H1 (cell line): ENCODE measurements at regions not wholly inside any gene's neighbourhood (a gene's known extent, or its start where the extent isn't known, plus 50 kb on each side); places are given as distances from the start of the nearest gene placed in this dataset.

ENCODE experiments used
- CEBPB ChIP-seq: IDR thresholded peaks from 2 replicates; pipeline ENCODE4 v1.6.1; 2012; ENCODE audit warnings: low read depth, low read length
- CHD7 ChIP-seq: fragments of 300-600 bp; sonication (generic); IDR thresholded peaks from 2 replicates; pipeline ENCODE4 v1.7.1; 2012; ENCODE audit warnings: low read length, moderate library complexity, mild to moderate bottlenecking, inconsistent platforms; ENCODE audit not compliant: insufficient replicate concordance
- CREB1 ChIP-seq: IDR thresholded peaks from 2 replicates; pipeline ENCODE4 v1.6.1; 2012; ENCODE audit warnings: inconsistent platforms
- CTCF ChIP-seq, 3 experiments: IDR thresholded peaks; 1 replicate in 2 of 3; 2 replicates in 1 of 3; pipeline versions ENCODE4 v1.5.1 to v1.6.1; 2011; ENCODE audit warnings: low read length in 3 of 3, mild to moderate bottlenecking in 3 of 3, inconsistent platforms in 2 of 3, low read depth in 1 of 3, moderate library complexity in 1 of 3; ENCODE audit not compliant: insufficient read depth in 1 of 3; ENCODE audit errors: control extremely low read depth in 1 of 3
- HDAC6 ChIP-seq: IDR thresholded peaks from one replicate; pipeline ENCODE4 v1.7.1; 2012; ENCODE audit warnings: low read depth, mild to moderate bottlenecking, inconsistent platforms, low read length, moderate library complexity
- KDM5A ChIP-seq: fragments of 200-600 bp; IDR thresholded peaks from 2 replicates; pipeline ENCODE4 v1.7.1; 2012; ENCODE audit warnings: mild to moderate bottlenecking, low read length, inconsistent platforms, mixed read lengths
- PHF8 ChIP-seq: fragments of 200-600 bp; sonication (generic); conservative IDR thresholded peaks from 2 replicates; pipeline ENCODE4 v1.7.1; 2012; ENCODE audit warnings: low read depth, mild to moderate bottlenecking, inconsistent platforms, low read length, moderate library complexity
- POU5F1 ChIP-seq: IDR thresholded peaks from 2 replicates; pipeline ENCODE4 v1.6.1; 2011; ENCODE audit warnings: low read depth, mild to moderate bottlenecking, low read length, moderate library complexity
- SIRT6 ChIP-seq: IDR thresholded peaks from one replicate; pipeline ENCODE4 v1.7.1; 2012; ENCODE audit warnings: low read length, inconsistent platforms
- ZNF274 ChIP-seq: IDR thresholded peaks from 2 replicates; pipeline ENCODE4 v1.7.0; 2012; ENCODE audit warnings: low read length, borderline replicate concordance; ENCODE audit errors: extremely low read depth

DNA sequence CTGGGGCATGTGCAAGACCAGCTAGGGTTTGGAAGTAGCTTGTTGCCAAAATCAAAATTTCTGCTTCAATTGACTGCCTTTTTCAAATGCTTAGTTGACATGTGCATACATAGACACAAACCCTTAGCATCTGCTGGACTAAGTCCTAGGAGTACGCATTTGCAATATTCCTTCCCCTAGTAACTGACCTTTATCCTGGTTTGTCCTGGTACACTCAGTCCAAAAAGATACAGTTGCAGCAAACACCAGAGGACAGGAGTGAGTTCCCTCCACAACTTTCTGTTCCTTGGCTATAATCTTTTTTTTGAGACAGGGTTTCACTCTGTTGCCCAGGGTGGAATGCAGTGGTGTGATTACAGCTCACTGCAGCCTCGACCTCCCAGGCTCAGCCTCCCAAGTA is 290.2 kb upstream of the ERCC4 start (continued):
- TF ChIP-seq CHD7 = no peak
- TF ChIP-seq ZNF274 = no peak
- TF ChIP-seq KDM5A = no peak
- no peak for TF ChIP-seq CEBPB
- TF ChIP-seq CTCF (IDR thresholded peaks at IDR 0.05; ENCODE audit: control extremely low read depth in 1 of 3, insufficient read depth in 1 of 3, low read depth in 1 of 3, low read length in 3 of 3) = no peak
- TF ChIP-seq PHF8 = no peak
- TF ChIP-seq HDAC6 = no peak
- TF ChIP-seq CREB1 = no peak
- TF ChIP-seq SIRT6 = no peak
- no peak for TF ChIP-seq POU5F1
